K562 (cell line): ENCODE measurements at regions not wholly inside any gene's neighbourhood (a gene's known extent, or its start where the extent isn't known, plus 50 kb on each side); places are given as distances from the start of the nearest gene placed in this dataset.

Source experiments
- NELFE ChIP-seq: IDR thresholded peaks from 2 replicates; pipeline ENCODE4 v1.6.1; 2011; ENCODE audit warnings: mild to moderate bottlenecking; ENCODE audit not compliant: insufficient read depth, insufficient read length
- PCBP2 ChIP-seq: fragments of 200-400 bp; formaldehyde crosslinking; IDR thresholded peaks from 2 replicates; pipeline ENCODE4 v1.6.1; 2018; ENCODE audit warnings: low read length, low read depth, mild to moderate bottlenecking, moderate library complexity; ENCODE audit not compliant: poor library complexity, severe bottlenecking
- PHB ChIP-seq: fragments of 250-450 bp; sonication (Bioruptor Pico); IDR thresholded peaks from 2 replicates; pipeline ENCODE4 v1.5.0; 2021
- SP2 ChIP-seq: IDR thresholded peaks from 2 replicates; pipeline ENCODE4 v1.6.1; 2011; ENCODE audit warnings: mild to moderate bottlenecking, low read depth, low read length, moderate library complexity; ENCODE audit not compliant: poor library complexity, severe bottlenecking; ENCODE audit errors: extremely low read depth
- ZNF239 ChIP-seq: fragments of 250-450 bp; sonication (Bioruptor Pico); IDR thresholded peaks from 2 replicates; pipeline ENCODE4 v1.4.0; 2020; ENCODE audit warnings: mild to moderate bottlenecking
- TF ChIP-seq, protein P1 (sequence below): fragments of 200-800 bp; sonication (Bioruptor generic); IDR thresholded peaks from 2 replicates; pipeline ENCODE4 v1.6.1; 2016; ENCODE audit warnings: missing genetic modification characterization, missing compliant biosample characterization
- TF ChIP-seq, protein P2 (sequence below): fragments of 250-450 bp; sonication (Bioruptor Pico); IDR thresholded peaks from 2 replicates; pipeline ENCODE4 v1.5.0; 2020; ENCODE audit warnings: mild to moderate bottlenecking, borderline replicate concordance

DNA sequence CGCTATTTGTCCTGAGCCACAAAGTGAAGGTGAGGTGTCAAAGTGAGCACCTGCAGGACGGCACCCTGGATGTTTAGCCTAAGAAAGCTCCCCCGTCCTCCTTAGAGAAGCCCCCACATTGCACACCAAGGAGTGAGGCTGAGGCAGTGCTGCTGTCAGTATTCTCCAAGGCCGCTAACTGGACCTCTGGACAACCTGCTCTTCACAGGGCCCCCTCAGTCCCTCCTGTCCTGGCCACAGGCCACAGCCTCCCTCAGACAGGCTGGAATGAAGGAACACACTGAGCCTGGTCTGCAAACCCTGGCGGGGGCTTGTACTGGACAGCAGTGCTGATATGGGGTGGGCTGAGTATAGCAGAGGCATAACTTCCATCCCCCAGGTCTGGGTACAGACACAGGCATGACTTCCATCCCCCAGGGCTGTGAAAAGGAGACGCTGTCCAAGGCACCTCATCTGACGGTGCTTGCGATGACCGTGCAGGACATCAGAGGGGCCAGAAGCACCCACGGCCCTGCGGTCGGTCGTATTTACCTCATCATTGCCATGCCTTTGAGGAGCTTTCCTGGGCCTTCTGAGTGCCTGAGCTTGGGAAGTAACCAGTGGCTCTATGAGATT lies 82.4 kb upstream of the DIO3 start (continued):
- TF ChIP-seq, protein P1, sequence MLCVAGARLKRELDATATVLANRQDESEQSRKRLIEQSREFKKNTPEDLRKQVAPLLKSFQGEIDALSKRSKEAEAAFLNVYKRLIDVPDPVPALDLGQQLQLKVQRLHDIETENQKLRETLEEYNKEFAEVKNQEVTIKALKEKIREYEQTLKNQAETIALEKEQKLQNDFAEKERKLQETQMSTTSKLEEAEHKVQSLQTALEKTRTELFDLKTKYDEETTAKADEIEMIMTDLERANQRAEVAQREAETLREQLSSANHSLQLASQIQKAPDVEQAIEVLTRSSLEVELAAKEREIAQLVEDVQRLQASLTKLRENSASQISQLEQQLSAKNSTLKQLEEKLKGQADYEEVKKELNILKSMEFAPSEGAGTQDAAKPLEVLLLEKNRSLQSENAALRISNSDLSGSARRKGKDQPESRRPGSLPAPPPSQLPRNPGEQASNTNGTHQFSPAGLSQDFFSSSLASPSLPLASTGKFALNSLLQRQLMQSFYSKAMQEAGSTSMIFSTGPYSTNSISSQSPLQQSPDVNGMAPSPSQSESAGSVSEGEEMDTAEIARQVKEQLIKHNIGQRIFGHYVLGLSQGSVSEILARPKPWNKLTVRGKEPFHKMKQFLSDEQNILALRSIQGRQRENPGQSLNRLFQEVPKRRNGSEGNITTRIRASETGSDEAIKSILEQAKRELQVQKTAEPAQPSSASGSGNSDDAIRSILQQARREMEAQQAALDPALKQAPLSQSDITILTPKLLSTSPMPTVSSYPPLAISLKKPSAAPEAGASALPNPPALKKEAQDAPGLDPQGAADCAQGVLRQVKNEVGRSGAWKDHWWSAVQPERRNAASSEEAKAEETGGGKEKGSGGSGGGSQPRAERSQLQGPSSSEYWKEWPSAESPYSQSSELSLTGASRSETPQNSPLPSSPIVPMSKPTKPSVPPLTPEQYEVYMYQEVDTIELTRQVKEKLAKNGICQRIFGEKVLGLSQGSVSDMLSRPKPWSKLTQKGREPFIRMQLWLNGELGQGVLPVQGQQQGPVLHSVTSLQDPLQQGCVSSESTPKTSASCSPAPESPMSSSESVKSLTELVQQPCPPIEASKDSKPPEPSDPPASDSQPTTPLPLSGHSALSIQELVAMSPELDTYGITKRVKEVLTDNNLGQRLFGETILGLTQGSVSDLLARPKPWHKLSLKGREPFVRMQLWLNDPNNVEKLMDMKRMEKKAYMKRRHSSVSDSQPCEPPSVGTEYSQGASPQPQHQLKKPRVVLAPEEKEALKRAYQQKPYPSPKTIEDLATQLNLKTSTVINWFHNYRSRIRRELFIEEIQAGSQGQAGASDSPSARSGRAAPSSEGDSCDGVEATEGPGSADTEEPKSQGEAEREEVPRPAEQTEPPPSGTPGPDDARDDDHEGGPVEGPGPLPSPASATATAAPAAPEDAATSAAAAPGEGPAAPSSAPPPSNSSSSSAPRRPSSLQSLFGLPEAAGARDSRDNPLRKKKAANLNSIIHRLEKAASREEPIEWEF (CRISPR knock-in tag), result no peak
- TF ChIP-seq PCBP2, result no peak
- TF ChIP-seq SP2, result no peak
- no peak for TF ChIP-seq ZNF239 (CRISPR knock-in tag)
- TF ChIP-seq PHB (CRISPR knock-in tag), result no peak
- TF ChIP-seq NELFE, result no peak
- TF ChIP-seq, protein P2, sequence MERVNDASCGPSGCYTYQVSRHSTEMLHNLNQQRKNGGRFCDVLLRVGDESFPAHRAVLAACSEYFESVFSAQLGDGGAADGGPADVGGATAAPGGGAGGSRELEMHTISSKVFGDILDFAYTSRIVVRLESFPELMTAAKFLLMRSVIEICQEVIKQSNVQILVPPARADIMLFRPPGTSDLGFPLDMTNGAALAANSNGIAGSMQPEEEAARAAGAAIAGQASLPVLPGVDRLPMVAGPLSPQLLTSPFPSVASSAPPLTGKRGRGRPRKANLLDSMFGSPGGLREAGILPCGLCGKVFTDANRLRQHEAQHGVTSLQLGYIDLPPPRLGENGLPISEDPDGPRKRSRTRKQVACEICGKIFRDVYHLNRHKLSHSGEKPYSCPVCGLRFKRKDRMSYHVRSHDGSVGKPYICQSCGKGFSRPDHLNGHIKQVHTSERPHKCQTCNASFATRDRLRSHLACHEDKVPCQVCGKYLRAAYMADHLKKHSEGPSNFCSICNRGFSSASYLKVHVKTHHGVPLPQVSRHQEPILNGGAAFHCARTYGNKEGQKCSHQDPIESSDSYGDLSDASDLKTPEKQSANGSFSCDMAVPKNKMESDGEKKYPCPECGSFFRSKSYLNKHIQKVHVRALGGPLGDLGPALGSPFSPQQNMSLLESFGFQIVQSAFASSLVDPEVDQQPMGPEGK (CRISPR knock-in tag), result no peak
